NT2/D1 (cell line): ENCODE measurements at regions not wholly inside any gene's neighbourhood (a gene's known extent, or its start where the extent isn't known, plus 50 kb on each side); places are given as distances from the start of the nearest gene placed in this dataset.
"Not testable (repeated sequence)": the region's sequence is repeated elsewhere in the genome, so short reads cannot be mapped to it uniquely, and the experiment has no call there.

Source experiments
- DNase-seq: peaks from one replicate; pipeline ENCODE4 v3.0.0-alpha.2; 2011; ENCODE audit warnings: low read depth, low spot score
- H3K27me3 ChIP-seq: 2 replicates; pipeline ENCODE4 v1.6.0; 2011; ENCODE audit warnings: mild to moderate bottlenecking; ENCODE audit not compliant: insufficient read length, insufficient read depth
- H3K36me3 ChIP-seq: 2 replicates; pipeline ENCODE4 v1.6.1; 2011; ENCODE audit warnings: mild to moderate bottlenecking, low read length, mixed read lengths; ENCODE audit not compliant: insufficient read depth, insufficient read length
- H3K4me1 ChIP-seq: 2 replicates; pipeline ENCODE4 v1.5.1; 2011; ENCODE audit not compliant: insufficient read depth, insufficient read length
- H3K4me3 ChIP-seq: 2 replicates; pipeline ENCODE4 v1.5.1; 2011; ENCODE audit warnings: low read depth; ENCODE audit not compliant: insufficient read length
- H3K9ac ChIP-seq: 2 replicates; pipeline ENCODE4 v1.6.0; 2011; ENCODE audit warnings: low read depth; ENCODE audit not compliant: insufficient read length
- H3K9me3 ChIP-seq: 2 replicates; pipeline ENCODE4 v1.5.1; 2011; ENCODE audit warnings: mild to moderate bottlenecking, low read length; ENCODE audit not compliant: insufficient read depth
- SUZ12 ChIP-seq: IDR thresholded peaks from 2 replicates; pipeline ENCODE4 v1.6.1; 2011; ENCODE audit not compliant: insufficient read length, insufficient read depth; ENCODE audit errors: extremely low read depth
- YY1 ChIP-seq: IDR thresholded peaks from 2 replicates; pipeline ENCODE4 v1.6.1; 2011; ENCODE audit not compliant: insufficient read length, insufficient read depth
- ZNF274 ChIP-seq: IDR thresholded peaks from 2 replicates; pipeline ENCODE4 v1.6.1; 2011; ENCODE audit warnings: mild to moderate bottlenecking, low read depth, low read length

DNA sequence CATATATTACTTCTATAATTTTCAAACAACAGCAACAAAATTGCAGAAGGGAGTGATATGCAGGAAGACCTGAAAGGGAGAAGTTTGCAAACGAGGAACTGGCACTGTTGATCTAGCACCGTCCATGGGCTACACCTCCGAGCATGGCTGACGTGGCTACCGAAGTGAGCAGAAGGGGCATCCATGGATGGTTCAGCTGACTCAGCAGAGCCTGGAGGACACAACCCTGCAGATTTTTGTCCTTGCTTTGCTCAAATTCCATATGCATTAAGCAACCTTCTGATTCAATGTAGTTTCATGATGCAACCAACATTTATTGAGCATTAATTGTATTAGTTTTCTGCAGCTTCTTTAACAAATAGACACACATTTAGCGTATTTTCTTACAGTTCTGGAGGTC is 191.2 kb downstream of the C1orf94 start:
- Histone ChIP-seq H3K9me3 (no peaks in the 10 kb centered on the region), H3K9ac (no peak overlapping the region), H3K4me3 (no peak overlapping the region), H3K36me3 (no peaks in the 10 kb centered on the region), H3K4me1 (no peaks in the 10 kb centered on the region), H3K27me3 (peaks cover 5% of the 10 kb centered on the region)
- TF ChIP-seq ZNF274 (no peak), YY1 (no peak), SUZ12 (no peak)
- no peak for DNase-seq

DNA sequence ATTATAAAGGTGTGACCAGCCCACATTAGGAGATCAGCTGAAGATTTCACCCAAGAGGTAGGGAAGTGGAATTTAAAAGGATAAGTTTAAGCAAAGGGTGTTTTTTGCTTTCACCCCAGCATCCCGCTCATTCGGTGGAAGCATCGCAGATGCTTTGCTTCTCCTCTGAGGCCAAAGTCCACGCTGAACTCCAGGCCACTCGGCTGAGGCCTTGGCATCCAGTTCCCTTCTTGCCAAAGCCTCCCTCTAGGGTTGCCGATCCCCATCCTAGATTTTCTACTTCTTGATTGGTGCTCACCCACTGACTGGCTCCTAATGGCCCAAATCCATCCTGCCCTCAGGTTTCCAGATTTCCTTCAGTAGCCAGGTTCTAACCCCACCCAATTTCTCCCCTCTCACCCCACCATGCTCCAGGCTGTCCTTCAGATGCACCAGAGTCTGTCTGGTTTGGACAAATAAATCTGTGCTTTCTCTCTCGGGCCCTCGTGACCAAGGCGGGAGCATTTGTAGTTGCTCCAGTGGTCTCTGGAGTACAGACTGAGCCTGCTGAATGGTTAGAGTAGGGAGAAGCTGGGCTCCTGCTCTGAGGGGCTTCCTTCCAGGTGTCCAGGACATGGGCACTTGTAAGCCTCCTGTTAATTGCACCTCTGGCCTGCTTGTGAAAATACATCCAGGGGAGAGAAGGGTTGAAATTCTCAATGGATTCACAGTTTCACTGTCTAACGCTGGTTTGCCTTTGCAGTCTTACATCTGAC is 193.2 kb downstream of the C1orf94 start:
- Histone ChIP-seq H3K4me1 (no peaks in the 10 kb centered on the region), H3K36me3 (no peaks in the 10 kb centered on the region), H3K9me3 (no peaks in the 10 kb centered on the region), H3K9ac (no peak overlapping the region), H3K27me3 (peaks cover 5% of the 10 kb centered on the region), H3K4me3 (no peak overlapping the region)
- DNase-seq, result no peak
- TF ChIP-seq YY1, result no peak
- TF ChIP-seq ZNF274, result no peak
- no peak for TF ChIP-seq SUZ12

DNA sequence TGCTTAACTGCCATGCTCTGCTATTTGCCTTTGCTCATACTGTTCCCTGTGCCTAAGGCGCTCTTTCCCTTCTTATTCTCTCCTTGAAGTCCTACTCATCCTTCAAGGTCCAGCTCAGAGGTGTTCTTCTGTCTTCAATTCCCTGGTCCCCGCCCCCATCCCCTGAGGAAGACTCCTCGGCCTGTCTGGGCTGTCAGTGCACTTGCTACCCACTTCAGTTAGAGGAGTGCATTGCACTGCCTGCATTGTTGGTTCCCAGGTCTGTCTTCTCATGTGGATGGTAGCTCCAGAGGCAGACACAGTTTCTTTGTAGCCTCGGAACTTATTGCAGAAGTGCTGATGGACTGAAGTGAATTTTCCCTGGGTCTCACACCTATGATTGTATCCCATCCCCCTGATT is 194.0 kb downstream of the C1orf94 start:
- H3K4me3 ChIP-seq, result no peak overlapping the region
- H3K27me3 ChIP-seq, result peaks cover 5% of the 10 kb centered on the region
- no peak for TF ChIP-seq YY1
- no peak for TF ChIP-seq ZNF274
- no peak for TF ChIP-seq SUZ12
- H3K4me1 ChIP-seq, result no peaks in the 10 kb centered on the region
- no peak for DNase-seq
- H3K36me3 ChIP-seq, result no peaks in the 10 kb centered on the region
- no peaks in the 10 kb centered on the region for H3K9me3 ChIP-seq
- H3K9ac ChIP-seq, result no peak overlapping the region

DNA sequence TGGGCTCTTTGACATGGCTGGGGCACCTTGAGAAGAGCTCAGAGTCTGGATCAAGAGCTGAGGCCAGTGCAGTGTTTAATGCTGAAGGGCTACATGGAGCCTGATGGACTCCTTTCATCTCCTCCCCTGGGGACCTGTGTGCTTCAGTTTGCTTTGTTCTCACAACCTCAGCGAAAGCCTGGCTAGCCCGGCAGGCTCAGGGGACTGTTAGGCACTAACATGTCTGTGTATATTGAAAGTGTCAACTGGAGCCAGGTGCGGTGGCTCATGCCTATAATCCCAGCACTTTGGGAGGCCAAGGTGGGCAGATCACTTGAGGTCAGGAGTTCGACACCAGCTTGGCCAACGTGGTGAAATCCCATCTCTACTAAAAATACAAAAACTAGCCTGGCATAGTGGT is 194.5 kb downstream of the C1orf94 start:
- DNase-seq, H3K9me3 ChIP-seq, H3K4me3 ChIP-seq, H3K36me3 ChIP-seq, H3K27me3 ChIP-seq, H3K9ac ChIP-seq, H3K4me1 ChIP-seq: not testable (repeated sequence)

DNA sequence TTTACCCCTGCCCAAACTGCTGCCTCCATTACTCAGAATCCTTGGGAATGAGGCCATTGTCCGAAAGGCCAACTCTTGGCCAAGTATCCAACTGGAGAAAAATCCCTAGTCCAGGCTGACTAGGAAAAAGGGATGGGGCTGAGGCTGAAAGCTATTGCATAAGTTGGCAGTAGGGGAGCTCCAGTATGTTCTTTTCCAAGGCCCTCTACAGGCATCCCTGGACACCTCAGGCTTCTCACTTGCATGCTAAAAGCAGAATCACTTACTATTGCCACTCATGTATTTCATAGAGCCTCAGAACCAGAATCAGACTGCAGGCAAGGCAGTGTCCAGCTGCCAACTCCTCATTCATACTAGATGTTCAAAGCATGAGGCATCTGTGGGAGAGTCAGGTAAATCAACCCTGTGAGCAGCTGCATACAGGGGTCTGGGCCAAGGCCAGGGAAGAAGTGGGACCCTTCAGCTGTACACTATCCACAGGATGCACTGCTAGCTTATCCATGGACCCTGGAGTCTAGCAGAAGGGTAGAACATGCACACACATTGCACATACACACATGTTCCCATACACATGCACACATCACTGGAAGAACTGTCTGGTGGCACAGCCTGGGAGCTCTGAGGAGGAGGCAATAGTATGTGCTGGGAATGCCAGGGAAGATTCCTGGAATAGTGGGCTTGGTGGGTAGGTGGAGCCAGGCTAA is 195.3 kb downstream of the C1orf94 start:
- TF ChIP-seq ZNF274, result no peak
- Histone ChIP-seq H3K9me3 (peaks cover 1% of the 10 kb centered on the region; the same call in 1 of the 2 replicates), H3K4me3 (no peak overlapping the region), H3K36me3 (no peaks in the 10 kb centered on the region), H3K4me1 (no peaks in the 10 kb centered on the region), H3K27me3 (peaks cover 9% of the 10 kb centered on the region), H3K9ac (no peak overlapping the region)
- DNase-seq, result no peak

DNA sequence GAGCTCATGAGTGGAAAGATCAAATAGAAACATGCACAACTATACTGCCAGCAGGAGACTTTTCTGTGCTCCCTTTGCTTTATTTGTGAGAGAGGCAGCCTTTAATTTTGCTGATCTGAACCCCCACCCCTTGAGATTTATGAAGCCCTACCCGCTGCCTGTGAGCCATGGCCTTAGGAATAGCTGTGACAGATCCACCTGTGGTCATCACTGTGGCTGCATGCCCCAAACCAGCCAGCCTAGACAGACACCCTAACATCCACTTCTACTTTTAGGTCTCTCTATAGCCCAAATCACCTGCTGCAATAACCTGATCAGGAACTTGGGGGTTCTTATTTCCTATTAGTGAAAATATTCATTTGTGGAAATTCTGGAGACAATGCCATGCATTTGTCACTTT is 196.2 kb downstream of the C1orf94 start:
- H3K4me3 ChIP-seq, result no peak overlapping the region
- peaks cover 9% of the 10 kb centered on the region; the same call in 1 of the 2 replicates for H3K9me3 ChIP-seq
- TF ChIP-seq ZNF274 (no peak), SUZ12 (no peak), YY1 (no peak)
- DNase-seq, result no peak
- H3K27me3 ChIP-seq, result peaks cover 9% of the 10 kb centered on the region
- H3K9ac ChIP-seq, result no peak overlapping the region
- no peaks in the 10 kb centered on the region for H3K4me1 ChIP-seq
- H3K36me3 ChIP-seq, result no peaks in the 10 kb centered on the region

DNA sequence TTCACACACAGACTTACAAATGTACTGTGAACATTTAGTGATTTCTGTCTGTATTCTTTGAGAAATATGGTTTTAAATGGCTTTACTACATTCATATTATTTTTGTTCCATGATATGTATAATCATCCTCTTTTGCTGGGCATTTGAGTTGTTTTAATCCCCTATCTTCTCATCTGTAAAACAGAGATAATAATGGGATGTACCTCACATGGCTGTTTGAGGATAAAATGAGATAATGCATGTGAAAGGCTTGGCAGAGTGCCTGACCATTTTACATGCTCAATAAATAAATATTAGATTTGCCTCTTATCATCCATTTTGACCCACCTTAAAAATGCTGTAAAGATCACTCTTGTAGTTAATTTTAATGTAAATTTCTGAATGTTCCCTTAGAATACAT is 197.2 kb downstream of the C1orf94 start:
- TF ChIP-seq ZNF274 (no peak), YY1 (no peak), SUZ12 (no peak)
- Histone ChIP-seq H3K9ac (no peak overlapping the region), H3K9me3 (peaks cover 9% of the 10 kb centered on the region; the same call in 1 of the 2 replicates), H3K4me1 (no peaks in the 10 kb centered on the region), H3K36me3 (no peaks in the 10 kb centered on the region), H3K27me3 (peaks cover 9% of the 10 kb centered on the region), H3K4me3 (no peak overlapping the region)
- no peak for DNase-seq
